Stimulated activated CD8-positive, alpha-beta memory T cell treated with anti-CD3 and anti-CD28 coated beads, Interleukin-15, amount 100 ng/mL, for 1 hour (primary cell): ENCODE measurements at regions not wholly inside any gene's neighbourhood (a gene's known extent, or its start where the extent isn't known, plus 50 kb on each side); places are given as distances from the start of the nearest gene placed in this dataset.
"Not testable (repeated sequence)": the region's sequence is repeated elsewhere in the genome, so short reads cannot be mapped to it uniquely, and the experiment has no call there.

Experiments used
- DNase-seq: peaks from one replicate; pipeline ENCODE4 v3.0.0-alpha.2; 2020; ENCODE audit warnings: low read depth

GRCh38 chr4:74505355-74505978 is 60.5 kb downstream of the AREG start:
- not testable (repeated sequence) for DNase-seq

- not testable (repeated sequence) for DNase-seq
These were observed 64.4 kb downstream of the AREG start for GRCh38 chr4:74509363-74509762.

GRCh38 chr4:74516303-74516702 is 71.4 kb downstream of the AREG start:
- no peak for DNase-seq

GRCh38 chr4:74517996-74518395 is 73.1 kb downstream of the AREG start:
- no peak for DNase-seq

- no peak for DNase-seq
These were observed 77.5 kb downstream of the AREG start for GRCh38 chr4:74522251-74522991.

GRCh38 chr4:74523096-74523495 is 78.2 kb downstream of the AREG start:
- DNase-seq: no peak

GRCh38 chr4:74524985-74525384 is 80.0 kb downstream of the AREG start:
- no peak for DNase-seq

GRCh38 chr4:74527049-74527448 is 82.1 kb downstream of the AREG start:
- DNase-seq: no peak

GRCh38 chr4:74528178-74528577 is 83.2 kb downstream of the AREG start:
- no peak for DNase-seq

GRCh38 chr4:74529284-74530041 is 84.5 kb downstream of the AREG start:
- DNase-seq: no peak

- DNase-seq: no peak
These were observed 87.2 kb downstream of the AREG start for GRCh38 chr4:74531963-74532794.

GRCh38 chr4:74534121-74534520 is 89.2 kb downstream of the AREG start:
- DNase-seq: no peak

GRCh38 chr4:74534936-74535335 is 90.0 kb downstream of the AREG start:
- DNase-seq: no peak

GRCh38 chr4:74535512-74535911 is 90.6 kb downstream of the AREG start:
- no peak for DNase-seq

- no peak for DNase-seq
These were observed 91.6 kb downstream of the AREG start for GRCh38 chr4:74536557-74536956.

GRCh38 chr4:74537459-74537858 is 92.5 kb downstream of the AREG start:
- DNase-seq: no peak

GRCh38 chr4:74539044-74539790 is 94.3 kb downstream of the AREG start:
- DNase-seq: no peak

- DNase-seq: no peak
These were observed 95.3 kb downstream of the AREG start for GRCh38 chr4:74540193-74540592.

GRCh38 chr4:74541667-74542066 is 96.7 kb downstream of the AREG start:
- no peak for DNase-seq

GRCh38 chr4:74543231-74543781 is 98.4 kb downstream of the AREG start:
- no peak for DNase-seq

GRCh38 chr4:74543983-74544382 is 99.0 kb downstream of the AREG start:
- DNase-seq: no peak
